Coronary artery (tissue), 2 donors: ENCODE measurements at regions not wholly inside any gene's neighbourhood (a gene's known extent, or its start where the extent isn't known, plus 50 kb on each side); places are given as distances from the start of the nearest gene placed in this dataset.
"Not testable (repeated sequence)": the region's sequence is repeated elsewhere in the genome, so short reads cannot be mapped to it uniquely, and the experiment has no call there.

Source experiments
- DNase-seq: peaks from one replicate; pipeline ENCODE4 v3.0.0-alpha.2; 2017; ENCODE audit warnings: low spot score
- H3K27ac ChIP-seq, 2 donors: fragments of 200-600 bp; sonication (generic); one replicate each; pipeline ENCODE4 v1.5.1; 2016 to 2019
- H3K4me3 ChIP-seq: fragments of 200-600 bp; sonication (generic); 2 replicates; pipeline ENCODE4 v1.5.1; 2016; ENCODE audit warnings: mild to moderate bottlenecking, moderate library complexity
- TF ChIP-seq, protein P1 (sequence below): fragments of 200-600 bp; sonication (generic); IDR thresholded peaks from one replicate; pipeline ENCODE4 v1.5.1; 2019; ENCODE audit warnings: antibody characterized with exemption

DNA sequence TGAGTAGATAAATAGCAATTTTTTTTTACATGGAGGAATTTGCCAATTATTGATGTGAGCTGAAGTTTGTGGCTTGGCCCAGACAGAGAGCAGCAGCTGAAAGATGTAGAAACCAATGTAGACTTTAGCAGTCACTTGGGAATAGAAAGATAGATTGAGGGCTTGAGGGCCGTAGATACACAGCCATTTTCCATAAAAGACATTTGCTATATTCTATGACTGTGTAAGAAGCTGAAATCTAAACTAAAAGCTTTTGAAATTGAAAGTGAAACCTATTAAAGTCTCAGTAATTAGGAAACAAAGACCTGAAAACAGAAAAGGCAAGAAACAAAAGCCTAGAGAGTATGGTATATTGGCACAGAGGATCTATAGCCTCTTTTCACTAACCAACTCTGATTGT, 332.7 kb downstream of the CENPW start:
- H3K27ac ChIP-seq: no peak overlapping the region
- H3K4me3 ChIP-seq: no peak overlapping the region
- no peak for DNase-seq
- TF ChIP-seq, protein P1, sequence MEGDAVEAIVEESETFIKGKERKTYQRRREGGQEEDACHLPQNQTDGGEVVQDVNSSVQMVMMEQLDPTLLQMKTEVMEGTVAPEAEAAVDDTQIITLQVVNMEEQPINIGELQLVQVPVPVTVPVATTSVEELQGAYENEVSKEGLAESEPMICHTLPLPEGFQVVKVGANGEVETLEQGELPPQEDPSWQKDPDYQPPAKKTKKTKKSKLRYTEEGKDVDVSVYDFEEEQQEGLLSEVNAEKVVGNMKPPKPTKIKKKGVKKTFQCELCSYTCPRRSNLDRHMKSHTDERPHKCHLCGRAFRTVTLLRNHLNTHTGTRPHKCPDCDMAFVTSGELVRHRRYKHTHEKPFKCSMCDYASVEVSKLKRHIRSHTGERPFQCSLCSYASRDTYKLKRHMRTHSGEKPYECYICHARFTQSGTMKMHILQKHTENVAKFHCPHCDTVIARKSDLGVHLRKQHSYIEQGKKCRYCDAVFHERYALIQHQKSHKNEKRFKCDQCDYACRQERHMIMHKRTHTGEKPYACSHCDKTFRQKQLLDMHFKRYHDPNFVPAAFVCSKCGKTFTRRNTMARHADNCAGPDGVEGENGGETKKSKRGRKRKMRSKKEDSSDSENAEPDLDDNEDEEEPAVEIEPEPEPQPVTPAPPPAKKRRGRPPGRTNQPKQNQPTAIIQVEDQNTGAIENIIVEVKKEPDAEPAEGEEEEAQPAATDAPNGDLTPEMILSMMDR: no peak

DNA sequence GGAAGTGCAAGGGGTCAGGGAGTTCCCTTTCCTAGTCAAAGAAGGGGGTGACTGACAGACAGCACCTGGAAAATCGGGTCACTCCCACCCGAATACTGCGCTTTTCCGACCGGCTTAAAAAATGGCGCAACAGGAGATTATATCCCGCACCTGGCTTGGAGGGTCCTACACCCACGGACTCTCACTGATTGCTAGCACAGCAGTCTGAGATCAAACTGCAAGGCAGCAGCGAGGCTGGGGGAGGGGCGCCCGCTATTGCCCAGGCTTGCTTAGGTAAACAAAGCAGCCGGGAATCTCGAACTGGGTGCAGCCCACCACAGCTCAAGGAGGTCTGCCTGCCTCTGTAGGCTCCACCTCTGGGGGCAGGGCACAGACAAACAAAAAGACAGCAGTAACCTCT, 333.8 kb downstream of the CENPW start:
- H3K27ac ChIP-seq, H3K4me3 ChIP-seq, DNase-seq: not testable (repeated sequence)

- DNase-seq: no peak
- H3K27ac ChIP-seq: no peak overlapping the region
- TF ChIP-seq, protein P1: no peak
- no peak overlapping the region for H3K4me3 ChIP-seq
Observed at GRCh38 chr6:126682440-126682839, 342.5 kb downstream of the CENPW start.

DNA sequence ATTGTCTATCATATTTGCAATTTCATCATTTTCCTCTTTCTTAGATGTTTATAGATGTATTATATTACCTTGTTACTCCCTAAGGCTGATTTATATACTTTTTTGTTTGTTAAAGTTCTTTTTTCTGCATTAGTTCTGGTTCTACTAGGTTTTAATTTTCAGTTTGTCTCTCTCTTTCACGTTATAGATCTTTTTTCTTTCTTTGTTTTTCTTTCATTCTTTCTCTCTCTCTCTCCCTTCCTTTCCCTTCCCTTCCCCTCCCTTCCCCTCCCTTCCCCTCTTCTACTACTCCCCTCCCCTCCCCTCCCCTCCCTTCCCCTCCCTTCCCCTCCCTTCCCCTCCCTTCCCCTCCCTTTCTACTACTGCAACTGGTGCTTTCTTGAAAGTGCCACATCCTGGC, 345.3 kb downstream of the CENPW start:
- Histone ChIP-seq H3K27ac (no peak overlapping the region), H3K4me3 (no peak overlapping the region)
- DNase-seq: no peak
- TF ChIP-seq, protein P1: no peak

- no peak for DNase-seq
- TF ChIP-seq, protein P1: no peak
- no peak overlapping the region for H3K27ac ChIP-seq
- H3K4me3 ChIP-seq: no peak overlapping the region
Observed at GRCh38 chr6:126696921-126697693, 357.2 kb downstream of the CENPW start.

DNA sequence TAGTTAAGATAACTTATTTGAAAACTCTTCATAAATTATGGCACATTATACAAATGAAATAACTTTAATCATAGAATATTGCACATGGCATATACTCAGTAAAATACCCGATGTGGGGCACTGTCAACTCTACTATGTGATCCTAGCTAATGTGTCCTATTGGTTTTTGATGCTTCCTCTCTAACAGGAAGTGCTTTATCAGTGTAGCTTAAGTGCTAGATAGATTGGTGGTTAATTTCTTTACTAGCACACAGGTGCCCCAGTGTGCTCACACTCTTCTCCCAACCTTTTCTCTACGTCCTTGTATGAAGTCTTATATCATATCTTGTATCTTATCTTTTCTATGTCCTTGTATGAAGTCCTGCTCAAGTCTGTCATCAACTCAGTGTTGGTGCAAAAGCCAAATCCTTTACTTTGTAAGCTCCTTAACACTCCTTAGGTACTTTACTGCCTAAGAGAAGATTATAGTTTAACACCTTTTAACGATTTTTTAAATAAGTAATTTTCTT, 358.9 kb downstream of the CENPW start:
- Histone ChIP-seq H3K27ac (no peak overlapping the region), H3K4me3 (no peak overlapping the region)
- no peak for DNase-seq
- TF ChIP-seq, protein P1: no peak

- H3K4me3 ChIP-seq: peak overlapping the region; percentile 28
- no peak for DNase-seq
- TF ChIP-seq, protein P1: no peak
- no peak overlapping the region for H3K27ac ChIP-seq
Observed at GRCh38 chr6:126701676-126702560, 362.0 kb downstream of the CENPW start.
